Mammary epithelial cell (primary cell): ENCODE measurements at regions not wholly inside any gene's neighbourhood (a gene's known extent, or its start where the extent isn't known, plus 50 kb on each side); places are given as distances from the start of the nearest gene placed in this dataset.

Experiments
- EZH2 ChIP-seq: IDR thresholded peaks from 2 replicates; pipeline ENCODE4 v1.6.1; 2012; ENCODE audit warnings: low read length, inconsistent platforms, borderline replicate concordance
- TF ChIP-seq, protein P1 (sequence below), 2 donors: IDR thresholded peaks in 1 of 2; conservative IDR thresholded peaks in 1 of 2; 2 replicates each; pipeline ENCODE4 v1.5.1; 2011 to 2012; ENCODE audit warnings: inconsistent platforms in 2 of 2, low read length in 2 of 2, mild to moderate bottlenecking in 2 of 2, control low read depth in 1 of 2, low read depth in 1 of 2; ENCODE audit not compliant: insufficient read depth in 1 of 2; ENCODE audit errors: extremely low read depth in 1 of 2

DNA sequence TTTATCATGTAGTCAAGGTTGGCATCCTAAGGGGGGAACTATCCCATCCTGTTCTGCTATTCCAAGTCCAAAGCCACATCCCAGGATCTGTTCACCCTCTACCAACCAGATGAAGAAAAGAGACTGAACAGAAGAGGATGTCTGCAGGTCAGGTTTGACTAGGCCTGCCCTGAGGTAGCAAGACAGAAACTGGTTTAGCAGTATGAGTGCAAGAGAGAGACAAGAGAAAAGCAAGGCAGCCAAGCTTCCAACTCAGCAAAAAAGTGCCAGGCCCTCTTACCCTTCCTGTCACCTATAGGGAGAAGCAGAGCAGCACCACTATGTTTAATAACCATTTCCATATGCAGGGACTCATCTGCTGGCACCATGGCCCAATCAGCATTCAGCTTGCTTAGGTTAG is 320.8 kb upstream of the DUSP10 start:
- TF ChIP-seq, protein P1, sequence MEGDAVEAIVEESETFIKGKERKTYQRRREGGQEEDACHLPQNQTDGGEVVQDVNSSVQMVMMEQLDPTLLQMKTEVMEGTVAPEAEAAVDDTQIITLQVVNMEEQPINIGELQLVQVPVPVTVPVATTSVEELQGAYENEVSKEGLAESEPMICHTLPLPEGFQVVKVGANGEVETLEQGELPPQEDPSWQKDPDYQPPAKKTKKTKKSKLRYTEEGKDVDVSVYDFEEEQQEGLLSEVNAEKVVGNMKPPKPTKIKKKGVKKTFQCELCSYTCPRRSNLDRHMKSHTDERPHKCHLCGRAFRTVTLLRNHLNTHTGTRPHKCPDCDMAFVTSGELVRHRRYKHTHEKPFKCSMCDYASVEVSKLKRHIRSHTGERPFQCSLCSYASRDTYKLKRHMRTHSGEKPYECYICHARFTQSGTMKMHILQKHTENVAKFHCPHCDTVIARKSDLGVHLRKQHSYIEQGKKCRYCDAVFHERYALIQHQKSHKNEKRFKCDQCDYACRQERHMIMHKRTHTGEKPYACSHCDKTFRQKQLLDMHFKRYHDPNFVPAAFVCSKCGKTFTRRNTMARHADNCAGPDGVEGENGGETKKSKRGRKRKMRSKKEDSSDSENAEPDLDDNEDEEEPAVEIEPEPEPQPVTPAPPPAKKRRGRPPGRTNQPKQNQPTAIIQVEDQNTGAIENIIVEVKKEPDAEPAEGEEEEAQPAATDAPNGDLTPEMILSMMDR (conservative IDR thresholded peaks at IDR 0.05 in 1 of 2, IDR thresholded peaks at IDR 0.05 in 1 of 2; ENCODE audit: extremely low read depth in 1 of 2, insufficient read depth in 1 of 2, low read depth in 1 of 2, low read length in 2 of 2), result no peak
- TF ChIP-seq EZH2, result no peak
